ES-I3 (cell line): ENCODE measurements at regions not wholly inside any gene's neighbourhood (a gene's known extent, or its start where the extent isn't known, plus 50 kb on each side); places are given as distances from the start of the nearest gene placed in this dataset.
"Not testable (repeated sequence)": the region's sequence is repeated elsewhere in the genome, so short reads cannot be mapped to it uniquely, and the experiment has no call there.

ENCODE experiments used
- H3K36me3 ChIP-seq: 2 replicates; pipeline ENCODE4 v1.6.1; 2013; ENCODE audit warnings: mild to moderate bottlenecking, low read length, control low read depth, moderate library complexity; ENCODE audit not compliant: insufficient read depth
- H3K4me1 ChIP-seq: 2 replicates; pipeline ENCODE4 v1.6.1; 2013; ENCODE audit warnings: mild to moderate bottlenecking, control low read depth, low read length; ENCODE audit not compliant: insufficient read depth
- H3K9ac ChIP-seq: 2 replicates; pipeline ENCODE4 v1.6.1; 2013; ENCODE audit warnings: low read depth, mild to moderate bottlenecking, low read length, moderate library complexity
- H3K9me3 ChIP-seq: 2 replicates; pipeline ENCODE4 v1.6.1; 2013; ENCODE audit warnings: mild to moderate bottlenecking, low read length, moderate library complexity; ENCODE audit not compliant: control insufficient read depth, insufficient read depth

- peaks cover 14% of the 10 kb centered on the region for H3K4me1 ChIP-seq
- no peaks in the 10 kb centered on the region; the same call in 1 of the 2 replicates for H3K36me3 ChIP-seq
- H3K9ac ChIP-seq = no peak overlapping the region
- peaks cover 3% of the 10 kb centered on the region; the same call in 1 of the 2 replicates for H3K9me3 ChIP-seq
Observed at GRCh38 chr16:58850019-58850677, 116.0 kb upstream of the GOT2 start.

- Histone ChIP-seq H3K36me3 (no peaks in the 10 kb centered on the region), H3K4me1 (peaks cover 13% of the 10 kb centered on the region), H3K9ac (no peak overlapping the region), H3K9me3 (peaks cover 3% of the 10 kb centered on the region; the same call in 1 of the 2 replicates)
Observed at GRCh38 chr16:58848662-58849002, 114.5 kb upstream of the GOT2 start.

- H3K36me3 ChIP-seq = no peaks in the 10 kb centered on the region
- H3K9me3 ChIP-seq = peaks cover 3% of the 10 kb centered on the region; the same call in 1 of the 2 replicates
- H3K4me1 ChIP-seq = peaks cover 13% of the 10 kb centered on the region
- no peak overlapping the region for H3K9ac ChIP-seq
Observed at GRCh38 chr16:58847902-58848661, 114.0 kb upstream of the GOT2 start.

GRCh38 chr16:58846226-58846625 lies 112.1 kb upstream of the GOT2 start:
- H3K9ac ChIP-seq, H3K9me3 ChIP-seq, H3K36me3 ChIP-seq: not testable (repeated sequence)
- peaks cover 13% of the 10 kb centered on the region for H3K4me1 ChIP-seq

- Histone ChIP-seq H3K4me1 (peaks cover 6% of the 10 kb centered on the region; the same call in 1 of the 2 replicates), H3K36me3 (no peaks in the 10 kb centered on the region), H3K9ac (no peak overlapping the region), H3K9me3 (peaks cover 3% of the 10 kb centered on the region; the same call in 1 of the 2 replicates)
Observed at GRCh38 chr16:58843675-58844074, 109.6 kb upstream of the GOT2 start.

- H3K9ac ChIP-seq = no peak overlapping the region
- H3K4me1 ChIP-seq = peaks cover 3% of the 10 kb centered on the region; the same call in 1 of the 2 replicates
- H3K9me3 ChIP-seq = peaks cover 6% of the 10 kb centered on the region; the same call in 1 of the 2 replicates
- H3K36me3 ChIP-seq = no peaks in the 10 kb centered on the region
Observed at GRCh38 chr16:58842746-58843145, 108.6 kb upstream of the GOT2 start.

- Histone ChIP-seq H3K9ac (no peak overlapping the region), H3K4me1 (peaks cover 3% of the 10 kb centered on the region; the same call in 1 of the 2 replicates), H3K36me3 (no peaks in the 10 kb centered on the region), H3K9me3 (peaks cover 5% of the 10 kb centered on the region; the same call in 1 of the 2 replicates)
Observed at GRCh38 chr16:58842156-58842555, 108.0 kb upstream of the GOT2 start.

- Histone ChIP-seq H3K9me3 (peaks cover 3% of the 10 kb centered on the region; the same call in 1 of the 2 replicates), H3K36me3 (no peaks in the 10 kb centered on the region), H3K4me1 (peaks cover 4% of the 10 kb centered on the region; the same call in 1 of the 2 replicates), H3K9ac (no peak overlapping the region)
Observed at GRCh38 chr16:58837950-58838349, 103.8 kb upstream of the GOT2 start.

- H3K9me3 ChIP-seq = peaks cover 3% of the 10 kb centered on the region; the same call in 1 of the 2 replicates
- H3K36me3 ChIP-seq = no peaks in the 10 kb centered on the region
- peaks cover 11% of the 10 kb centered on the region; the same call in 1 of the 2 replicates for H3K4me1 ChIP-seq
Observed at GRCh38 chr16:58836427-58836826, 102.3 kb upstream of the GOT2 start.

GRCh38 chr16:58832386-58832895 lies 98.3 kb upstream of the GOT2 start:
- no peak overlapping the region for H3K9ac ChIP-seq
- peaks cover 11% of the 10 kb centered on the region; the same call in 1 of the 2 replicates for H3K4me1 ChIP-seq
- H3K36me3 ChIP-seq = no peaks in the 10 kb centered on the region
- no peaks in the 10 kb centered on the region; the same call in 1 of the 2 replicates for H3K9me3 ChIP-seq

More at GRCh38 chr16:58836427-58836826, 102.3 kb upstream of the GOT2 start:
- H3K9ac ChIP-seq = no peak overlapping the region

- no peak overlapping the region for H3K9ac ChIP-seq
- H3K36me3 ChIP-seq = no peaks in the 10 kb centered on the region
- no peaks in the 10 kb centered on the region; the same call in 1 of the 2 replicates for H3K9me3 ChIP-seq
- H3K4me1 ChIP-seq = peaks cover 9% of the 10 kb centered on the region; the same call in 1 of the 2 replicates
Observed at GRCh38 chr16:58831386-58831785, 97.3 kb upstream of the GOT2 start.

GRCh38 chr16:58828901-58829545 lies 94.9 kb upstream of the GOT2 start:
- H3K9me3 ChIP-seq = no peaks in the 10 kb centered on the region
- no peaks in the 10 kb centered on the region for H3K36me3 ChIP-seq
- H3K9ac ChIP-seq = no peak overlapping the region
- 0 out of 2 replicates have a peak, but pooled peaks cover 7% of the 10 kb centered on the region for H3K4me1 ChIP-seq

GRCh38 chr16:58824201-58824600 lies 90.1 kb upstream of the GOT2 start:
- Histone ChIP-seq H3K9me3 (no peaks in the 10 kb centered on the region; the same call in 1 of the 2 replicates), H3K36me3 (no peaks in the 10 kb centered on the region), H3K9ac (no peak overlapping the region), H3K4me1 (no peaks in the 10 kb centered on the region)

- H3K36me3 ChIP-seq = no peaks in the 10 kb centered on the region
- peaks cover 1% of the 10 kb centered on the region; the same call in 1 of the 2 replicates for H3K4me1 ChIP-seq
- no peak overlapping the region for H3K9ac ChIP-seq
- no peaks in the 10 kb centered on the region; the same call in 1 of the 2 replicates for H3K9me3 ChIP-seq
Observed at GRCh38 chr16:58821886-58822285, 87.8 kb upstream of the GOT2 start.
